Liver (tissue), 3 donors: ENCODE measurements at regions not wholly inside any gene's neighbourhood (a gene's known extent, or its start where the extent isn't known, plus 50 kb on each side); places are given as distances from the start of the nearest gene placed in this dataset.

Experiments
- CTCF ChIP-seq: fragments of 150-350 bp; IDR thresholded peaks from 2 replicates; pipeline ENCODE4 v1.5.1; 2017; ENCODE audit warnings: improper control_type of control experiment, low read depth, low read length; ENCODE audit not compliant: missing input control
- GABPA ChIP-seq, 2 donors: IDR thresholded peaks in 1 of 2; conservative IDR thresholded peaks in 1 of 2; 2 replicates each; pipeline ENCODE4 v1.6.1; 2016; ENCODE audit warnings: antibody characterized with exemption in 2 of 2, mild to moderate bottlenecking in 1 of 2, moderate library complexity in 1 of 2
- MAX ChIP-seq: IDR thresholded peaks from 2 replicates; pipeline ENCODE4 v1.6.1; 2016; ENCODE audit warnings: antibody characterized with exemption
- NR2F2 ChIP-seq: IDR thresholded peaks from 2 replicates; pipeline ENCODE4 v1.6.1; 2016; ENCODE audit warnings: antibody characterized with exemption
- REST ChIP-seq: IDR thresholded peaks from 2 replicates; pipeline ENCODE4 v1.6.1; 2016; ENCODE audit warnings: antibody characterized with exemption, mild to moderate bottlenecking
- SP1 ChIP-seq: IDR thresholded peaks from 2 replicates; pipeline ENCODE4 v1.6.1; 2018; ENCODE audit warnings: antibody characterized with exemption, mild to moderate bottlenecking
- YY1 ChIP-seq: IDR thresholded peaks from 2 replicates; pipeline ENCODE4 v1.6.1; 2016; ENCODE audit warnings: antibody characterized with exemption, mild to moderate bottlenecking
- ZBTB33 ChIP-seq: IDR thresholded peaks from 2 replicates; pipeline ENCODE4 v1.6.1; 2016; ENCODE audit warnings: antibody characterized with exemption
- donor health status: healthy.
- donor health status: healthy.

- TF ChIP-seq CTCF: no peak
- no peak for TF ChIP-seq YY1
- no peak for TF ChIP-seq REST
- no peak for TF ChIP-seq SP1
- no peak for TF ChIP-seq NR2F2
- TF ChIP-seq ZBTB33: no peak
- TF ChIP-seq MAX: no peak
- TF ChIP-seq GABPA (IDR thresholded peaks at IDR 0.05 in 1 of 2, conservative IDR thresholded peaks at IDR 0.05 in 1 of 2): no peak
Measured at GRCh38 chrX:69309074-69309792, 144.0 kb upstream of the PJA1 start.
